ENCODE measurements at regions not wholly inside any gene's neighbourhood (a gene's known extent, or its start where the extent isn't known, plus 50 kb on each side); places are given as distances from the start of the nearest gene placed in this dataset.
A peak's percentile ranks its signal among the peaks of the same experiment; 100 is the strongest.

- H3K4me3 Mint-ChIP-seq, result no peak overlapping the region
- no peak overlapping the region for H3K27ac Mint-ChIP-seq
- peaks cover 35% of the 10 kb centered on the region for H3K27me3 Mint-ChIP-seq
- H3K9me3 Mint-ChIP-seq, result peaks cover 4% of the 10 kb centered on the region
- H3K36me3 Mint-ChIP-seq, result no peaks in the 10 kb centered on the region
- ATAC-seq, result no peak
- H3K4me1 Mint-ChIP-seq, result no peaks in the 10 kb centered on the region
These were observed 68.5 kb upstream of the FHIP2A start for GRCh38 chr10:114753126-114753525.

GRCh38 chr10:114754445-114755320, 66.9 kb upstream of the FHIP2A start:
- no peaks in the 10 kb centered on the region for H3K4me1 Mint-ChIP-seq
- peaks cover 27% of the 10 kb centered on the region for H3K27me3 Mint-ChIP-seq
- no peak overlapping the region for H3K4me3 Mint-ChIP-seq
- no peak overlapping the region for H3K27ac Mint-ChIP-seq
- peaks cover 4% of the 10 kb centered on the region for H3K9me3 Mint-ChIP-seq
- ATAC-seq, result no peak
- no peaks in the 10 kb centered on the region for H3K36me3 Mint-ChIP-seq

GRCh38 chr10:114755537-114755936, 66.0 kb upstream of the FHIP2A start:
- no peaks in the 10 kb centered on the region for H3K36me3 Mint-ChIP-seq
- H3K27me3 Mint-ChIP-seq, result peaks cover 22% of the 10 kb centered on the region
- no peak overlapping the region for H3K4me3 Mint-ChIP-seq
- no peak for ATAC-seq
- H3K27ac Mint-ChIP-seq, result no peak overlapping the region
- peaks cover 4% of the 10 kb centered on the region for H3K9me3 Mint-ChIP-seq
- no peaks in the 10 kb centered on the region for H3K4me1 Mint-ChIP-seq

- Mint-ChIP-seq H3K36me3 (no peaks in the 10 kb centered on the region), H3K27ac (no peak overlapping the region), H3K27me3 (peaks cover 26% of the 10 kb centered on the region), H3K4me1 (no peaks in the 10 kb centered on the region), H3K9me3 (no peaks in the 10 kb centered on the region), H3K4me3 (no peak overlapping the region)
- ATAC-seq, result no peak
These were observed 63.2 kb upstream of the FHIP2A start for GRCh38 chr10:114758331-114758730.

- Mint-ChIP-seq H3K27ac (no peak overlapping the region), H3K4me3 (no peak overlapping the region), H3K9me3 (no peaks in the 10 kb centered on the region), H3K36me3 (no peaks in the 10 kb centered on the region), H3K4me1 (no peaks in the 10 kb centered on the region), H3K27me3 (peaks cover 42% of the 10 kb centered on the region)
- no peak for ATAC-seq
These were observed 60.1 kb upstream of the FHIP2A start for GRCh38 chr10:114761205-114762193.

- Mint-ChIP-seq H3K36me3 (no peaks in the 10 kb centered on the region), H3K27ac (no peak overlapping the region), H3K27me3 (peaks cover 49% of the 10 kb centered on the region), H3K4me3 (no peak overlapping the region), H3K9me3 (no peaks in the 10 kb centered on the region), H3K4me1 (no peaks in the 10 kb centered on the region)
- ATAC-seq, result no peak
These were observed 58.8 kb upstream of the FHIP2A start for GRCh38 chr10:114762811-114763210.

GRCh38 chr10:114764656-114765055, 56.9 kb upstream of the FHIP2A start:
- H3K36me3 Mint-ChIP-seq, result no peaks in the 10 kb centered on the region
- no peaks in the 10 kb centered on the region for H3K4me1 Mint-ChIP-seq
- no peaks in the 10 kb centered on the region for H3K9me3 Mint-ChIP-seq
- no peak overlapping the region for H3K4me3 Mint-ChIP-seq
- H3K27me3 Mint-ChIP-seq, result peaks cover 59% of the 10 kb centered on the region
- H3K27ac Mint-ChIP-seq, result no peak overlapping the region
- no peak for ATAC-seq

GRCh38 chr10:114766470-114766869, 55.1 kb upstream of the FHIP2A start:
- Mint-ChIP-seq H3K36me3 (no peaks in the 10 kb centered on the region), H3K4me3 (no peak overlapping the region), H3K4me1 (no peaks in the 10 kb centered on the region), H3K9me3 (no peaks in the 10 kb centered on the region), H3K27ac (no peak overlapping the region), H3K27me3 (peaks cover 57% of the 10 kb centered on the region)
- ATAC-seq, result no peak

GRCh38 chr10:114767101-114767985, 54.2 kb upstream of the FHIP2A start:
- Mint-ChIP-seq H3K4me3 (no peak overlapping the region), H3K27me3 (peaks cover 48% of the 10 kb centered on the region), H3K4me1 (no peaks in the 10 kb centered on the region), H3K36me3 (no peaks in the 10 kb centered on the region), H3K27ac (no peak overlapping the region), H3K9me3 (no peaks in the 10 kb centered on the region)
- ATAC-seq, result peak; percentile 54

GRCh38 chr10:114767986-114768821, 53.4 kb upstream of the FHIP2A start:
- Mint-ChIP-seq H3K4me1 (no peaks in the 10 kb centered on the region), H3K9me3 (no peaks in the 10 kb centered on the region), H3K27me3 (peaks cover 40% of the 10 kb centered on the region), H3K27ac (no peak overlapping the region), H3K4me3 (peak overlapping the region; percentile 36), H3K36me3 (no peaks in the 10 kb centered on the region)
- peak; percentile 55 for ATAC-seq

GRCh38 chr10:114770009-114770408, 51.6 kb upstream of the FHIP2A start:
- H3K36me3 Mint-ChIP-seq, result no peaks in the 10 kb centered on the region
- no peak for ATAC-seq
- no peak overlapping the region for H3K27ac Mint-ChIP-seq
- no peaks in the 10 kb centered on the region for H3K4me1 Mint-ChIP-seq
- no peak overlapping the region for H3K4me3 Mint-ChIP-seq
- H3K9me3 Mint-ChIP-seq, result no peaks in the 10 kb centered on the region
- H3K27me3 Mint-ChIP-seq, result peaks cover 29% of the 10 kb centered on the region

GRCh38 chr10:114771157-114771556, 50.4 kb upstream of the FHIP2A start:
- no peak for ATAC-seq
- no peak overlapping the region for H3K27ac Mint-ChIP-seq
- H3K27me3 Mint-ChIP-seq, result peaks cover 26% of the 10 kb centered on the region
- no peaks in the 10 kb centered on the region for H3K9me3 Mint-ChIP-seq
- no peaks in the 10 kb centered on the region for H3K36me3 Mint-ChIP-seq
- no peaks in the 10 kb centered on the region for H3K4me1 Mint-ChIP-seq
- no peak overlapping the region for H3K4me3 Mint-ChIP-seq

GRCh38 chr10:114771749-114772148, 49.8 kb upstream of the FHIP2A start:
- Mint-ChIP-seq H3K27ac (no peak overlapping the region), H3K4me3 (no peak overlapping the region), H3K9me3 (no peaks in the 10 kb centered on the region), H3K27me3 (peaks cover 21% of the 10 kb centered on the region), H3K4me1 (no peaks in the 10 kb centered on the region), H3K36me3 (no peaks in the 10 kb centered on the region)
- no peak for ATAC-seq
